Suprapubic skin (tissue), 4 donors: ENCODE measurements at regions not wholly inside any gene's neighbourhood (a gene's known extent, or its start where the extent isn't known, plus 50 kb on each side); places are given as distances from the start of the nearest gene placed in this dataset.

Experiments used
- CTCF ChIP-seq, 2 donors: fragments of 200-600 bp in 1 of 2; fragments of 450-650 bp in 1 of 2; sonication (generic) in 1 of 2; IDR thresholded peaks; one replicate each; pipeline ENCODE4 v1.5.1; 2016 to 2019; ENCODE audit warnings: antibody characterized with exemption in 2 of 2, mild to moderate bottlenecking in 1 of 2, moderate library complexity in 1 of 2
- EP300 ChIP-seq: sonication (generic); formaldehyde crosslinking; IDR thresholded peaks from one replicate; pipeline ENCODE4 v1.6.1; 2017; ENCODE audit warnings: antibody characterized with exemption
- POLR2A ChIP-seq, 2 donors: fragments of 450-650 bp; IDR thresholded peaks; one replicate each; pipeline ENCODE4 v1.6.1; 2017; ENCODE audit warnings: antibody characterized with exemption in 2 of 2, mild to moderate bottlenecking in 2 of 2, moderate library complexity in 2 of 2
- POLR2AphosphoS5 ChIP-seq, 3 donors: sonication (generic); formaldehyde crosslinking; IDR thresholded peaks; one replicate each; pipeline ENCODE4 v1.6.1; 2017; ENCODE audit warnings: antibody characterized with exemption in 3 of 3

GRCh38 chr9:107942291-107942690 is 452.7 kb upstream of the KLF4 start:
- TF ChIP-seq POLR2A (IDR thresholded peaks at IDR 0.05) (no peak), CTCF (IDR thresholded peaks at IDR 0.05) (no peak), POLR2AphosphoS5 (IDR thresholded peaks at IDR 0.05) (no peak), EP300 (no peak)
